ENCODE measurements at regions not wholly inside any gene's neighbourhood (a gene's known extent, or its start where the extent isn't known, plus 50 kb on each side); places are given as distances from the start of the nearest gene placed in this dataset.

DNA sequence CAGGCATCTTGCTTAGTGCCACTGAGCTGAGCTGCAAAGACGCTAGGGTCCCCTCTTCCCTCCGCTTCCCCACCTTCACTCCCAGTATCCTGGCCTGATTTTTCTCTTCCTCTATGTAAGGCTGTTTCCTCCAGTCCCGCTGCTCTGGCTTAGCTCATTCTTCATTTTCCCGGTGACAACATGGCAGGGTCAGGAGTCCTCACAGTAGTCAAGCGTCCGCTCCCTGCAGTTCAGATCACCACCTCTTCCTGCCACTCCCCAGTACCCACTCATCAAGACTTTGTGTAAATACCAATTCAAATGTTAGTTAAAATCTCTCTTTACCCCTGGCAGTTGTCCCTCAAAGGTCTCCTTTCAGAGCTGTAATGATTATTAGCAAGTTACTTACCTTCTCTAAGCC lies 650.4 kb upstream of the CELF2 start:
- TF ChIP-seq, protein P1, sequence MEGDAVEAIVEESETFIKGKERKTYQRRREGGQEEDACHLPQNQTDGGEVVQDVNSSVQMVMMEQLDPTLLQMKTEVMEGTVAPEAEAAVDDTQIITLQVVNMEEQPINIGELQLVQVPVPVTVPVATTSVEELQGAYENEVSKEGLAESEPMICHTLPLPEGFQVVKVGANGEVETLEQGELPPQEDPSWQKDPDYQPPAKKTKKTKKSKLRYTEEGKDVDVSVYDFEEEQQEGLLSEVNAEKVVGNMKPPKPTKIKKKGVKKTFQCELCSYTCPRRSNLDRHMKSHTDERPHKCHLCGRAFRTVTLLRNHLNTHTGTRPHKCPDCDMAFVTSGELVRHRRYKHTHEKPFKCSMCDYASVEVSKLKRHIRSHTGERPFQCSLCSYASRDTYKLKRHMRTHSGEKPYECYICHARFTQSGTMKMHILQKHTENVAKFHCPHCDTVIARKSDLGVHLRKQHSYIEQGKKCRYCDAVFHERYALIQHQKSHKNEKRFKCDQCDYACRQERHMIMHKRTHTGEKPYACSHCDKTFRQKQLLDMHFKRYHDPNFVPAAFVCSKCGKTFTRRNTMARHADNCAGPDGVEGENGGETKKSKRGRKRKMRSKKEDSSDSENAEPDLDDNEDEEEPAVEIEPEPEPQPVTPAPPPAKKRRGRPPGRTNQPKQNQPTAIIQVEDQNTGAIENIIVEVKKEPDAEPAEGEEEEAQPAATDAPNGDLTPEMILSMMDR (conservative IDR thresholded peaks at IDR 0.05): no peak
- TF ChIP-seq EZH2 (IDR thresholded peaks at IDR 0.05; ENCODE audit: low read depth): no peak
